GM12892 (cell line): ENCODE measurements at regions not wholly inside any gene's neighbourhood (a gene's known extent, or its start where the extent isn't known, plus 50 kb on each side); places are given as distances from the start of the nearest gene placed in this dataset.

Source experiments
- POLR2A ChIP-seq: IDR thresholded peaks from 2 replicates; pipeline ENCODE4 v1.6.1; 2011; ENCODE audit warnings: low read depth, low read length, control low read depth
- POLR2AphosphoS5 ChIP-seq: IDR thresholded peaks from 2 replicates; pipeline ENCODE4 v1.6.1; 2011; ENCODE audit warnings: low read depth, low read length, control low read depth

DNA sequence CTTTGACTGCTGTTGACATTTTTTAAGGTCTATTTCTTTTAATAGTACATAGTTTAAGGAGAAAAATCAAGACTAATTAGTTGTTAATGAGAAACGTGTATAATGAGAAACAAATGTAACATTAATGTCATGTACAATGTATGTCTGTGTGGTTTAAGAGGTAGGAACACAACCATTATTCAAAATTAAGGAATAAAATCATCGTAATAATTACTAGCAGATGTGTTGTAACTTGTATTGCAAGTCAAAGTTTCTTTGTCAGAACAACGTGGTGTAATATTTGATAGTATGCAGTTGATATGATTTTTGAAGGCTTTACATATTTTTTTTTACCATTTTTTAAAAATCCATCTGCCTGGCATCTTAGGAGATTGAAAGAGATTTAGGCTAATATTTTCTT, 120.2 kb upstream of the ARRDC3 start:
- TF ChIP-seq POLR2A (no peak), POLR2AphosphoS5 (no peak)
